HG03095 (cell line): ENCODE measurements at regions not wholly inside any gene's neighbourhood (a gene's known extent, or its start where the extent isn't known, plus 50 kb on each side); places are given as distances from the start of the nearest gene placed in this dataset.
"Not testable (repeated sequence)": the region's sequence is repeated elsewhere in the genome, so short reads cannot be mapped to it uniquely, and the experiment has no call there.

Experiments used
- ATAC-seq: cut with Tn5 transposase; IDR thresholded peaks from one replicate; pipeline ENCODE4 v1.9.1; 2021; ENCODE audit warnings: moderate library complexity; ENCODE audit not compliant: unreplicated experiment

GRCh38 chr5:28404363-28405071 lies 1366.1 kb upstream of the CDH9 start:
- ATAC-seq = no peak

GRCh38 chr5:28403846-28404245 lies 1365.5 kb upstream of the CDH9 start:
- no peak for ATAC-seq

DNA sequence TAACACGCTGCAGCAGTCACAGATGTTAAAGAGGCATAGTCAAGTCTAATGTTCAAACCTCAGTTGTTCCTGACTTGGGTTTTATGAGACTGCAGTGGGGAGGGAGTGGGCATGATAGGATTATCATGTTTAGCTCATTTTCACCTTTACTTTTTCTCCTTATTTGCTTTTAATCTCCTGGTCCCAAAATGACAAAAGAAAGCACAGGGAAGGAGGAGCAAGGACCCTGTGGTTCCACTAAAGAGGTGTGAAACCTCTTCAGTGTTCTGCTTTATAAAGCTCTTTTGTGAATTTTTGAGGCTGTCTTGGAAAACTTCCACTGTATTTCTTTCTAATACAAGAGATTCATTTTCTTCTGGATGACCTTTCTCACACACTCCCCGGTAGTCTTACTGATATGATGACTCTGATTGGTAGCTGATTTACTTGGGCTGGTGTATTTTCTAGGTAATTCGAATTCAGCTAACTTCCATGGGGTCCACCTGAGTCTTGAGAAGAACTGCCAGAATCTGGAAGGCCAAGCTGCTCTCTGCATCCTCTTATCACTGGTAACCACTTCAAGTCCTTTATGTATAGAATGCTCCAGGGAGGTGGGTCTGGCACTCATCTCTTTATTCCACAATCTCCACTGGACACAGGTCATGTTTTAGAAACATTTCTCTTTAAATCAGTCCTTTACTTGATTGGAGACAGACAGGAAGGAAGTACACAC lies 1364.4 kb upstream of the CDH9 start:
- ATAC-seq = no peak

DNA sequence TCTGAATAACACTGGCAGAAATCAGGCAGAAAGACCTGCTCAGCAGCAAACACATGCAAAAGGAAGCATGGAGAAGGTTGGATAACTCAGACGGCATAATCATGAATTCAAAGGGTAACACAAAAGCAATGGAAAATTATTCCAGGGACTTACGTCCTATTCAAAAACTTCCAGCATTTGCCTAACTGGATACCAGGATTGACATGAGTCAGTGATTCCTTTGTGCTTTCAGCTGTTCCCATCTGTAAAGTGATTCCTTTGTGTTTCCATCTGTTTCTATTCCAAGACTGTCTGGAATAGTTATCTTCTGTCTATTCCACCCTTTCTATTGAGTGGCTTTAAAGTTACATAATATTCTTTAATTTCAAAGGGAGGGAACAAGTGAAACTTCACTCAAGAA lies 1361.7 kb upstream of the CDH9 start:
- no peak for ATAC-seq

GRCh38 chr5:28399211-28399610 lies 1360.8 kb upstream of the CDH9 start:
- ATAC-seq = no peak

DNA sequence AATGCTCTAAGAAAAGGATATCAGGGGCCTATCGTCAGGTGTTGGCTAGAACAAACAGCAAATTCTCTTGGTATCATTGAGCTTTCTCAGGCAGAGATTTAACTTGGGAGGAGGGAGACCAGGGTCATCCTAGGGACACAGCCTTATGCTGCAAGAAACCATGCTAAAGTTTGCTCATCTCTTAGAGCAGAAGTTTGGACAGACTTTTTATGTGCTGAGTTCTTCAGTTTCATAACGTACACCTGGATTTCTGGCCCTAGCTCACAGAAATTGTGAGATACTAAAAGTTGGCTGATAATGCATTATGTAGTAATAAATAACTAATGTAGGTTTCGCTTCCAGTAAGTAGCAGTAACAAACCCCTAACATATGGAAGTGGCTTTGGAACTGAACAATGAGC lies 1359.8 kb upstream of the CDH9 start:
- no peak for ATAC-seq

- no peak for ATAC-seq
These were observed 1359.1 kb upstream of the CDH9 start for GRCh38 chr5:28397502-28397941.

DNA sequence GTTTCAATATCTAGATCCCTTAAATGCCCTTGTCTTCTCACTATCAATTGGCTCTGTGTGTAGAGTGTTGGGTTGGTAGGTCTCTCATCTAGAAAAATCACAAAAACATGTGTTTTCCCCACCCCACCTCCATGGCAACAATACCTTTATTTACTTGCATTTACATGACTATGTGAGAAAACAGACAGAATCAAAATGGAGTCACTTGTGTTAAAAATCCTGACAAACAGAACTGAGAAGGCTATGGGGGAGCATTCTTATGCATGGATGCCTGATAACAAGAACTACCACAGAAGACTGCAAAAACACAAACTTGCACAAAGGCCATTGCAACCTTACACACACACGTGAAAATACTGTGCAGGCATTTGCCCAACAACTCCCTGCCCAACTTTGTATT lies 1352.9 kb upstream of the CDH9 start:
- ATAC-seq = no peak

DNA sequence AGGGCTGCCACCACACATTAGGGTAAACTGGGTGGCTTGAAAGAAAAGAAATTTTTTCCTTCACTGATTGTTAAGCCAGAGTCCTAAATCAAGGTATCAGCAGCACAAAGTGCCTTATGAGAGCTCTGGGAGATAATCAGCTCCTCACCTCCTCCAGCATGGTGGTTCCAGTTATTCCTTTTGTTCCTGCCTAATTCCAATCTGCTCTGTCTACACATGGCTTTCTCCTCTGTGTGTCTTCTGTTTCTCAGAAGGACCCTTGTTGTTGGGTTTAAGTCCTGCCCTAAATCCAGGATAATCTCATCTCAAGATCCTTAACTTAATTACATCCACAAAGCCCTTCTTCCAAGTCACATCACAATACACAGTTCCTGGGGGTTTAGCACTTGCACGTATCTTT lies 1352.0 kb upstream of the CDH9 start:
- ATAC-seq = no peak

GRCh38 chr5:28389727-28390126 lies 1351.3 kb upstream of the CDH9 start:
- not testable (repeated sequence) for ATAC-seq

DNA sequence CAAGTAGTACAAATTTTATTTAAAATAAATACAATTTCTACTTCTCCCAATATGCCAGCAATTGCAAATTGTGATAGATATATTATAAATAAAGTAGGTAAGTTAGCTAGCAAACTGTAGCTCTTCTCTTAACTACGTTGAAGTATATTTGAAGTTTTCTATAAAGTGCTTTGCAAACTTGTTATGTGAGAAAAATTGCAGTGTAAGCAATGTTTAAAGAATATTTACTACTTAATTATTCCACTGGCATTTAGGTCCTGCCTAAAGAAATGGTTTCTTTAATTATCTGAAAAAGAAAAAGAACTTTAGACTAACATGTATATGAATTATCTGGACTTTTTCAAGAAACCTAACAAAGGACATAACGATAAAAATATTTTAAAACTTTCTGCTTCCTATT lies 1350.0 kb upstream of the CDH9 start:
- no peak for ATAC-seq

- ATAC-seq = no peak
These were observed 1348.3 kb upstream of the CDH9 start for GRCh38 chr5:28386712-28387111.

GRCh38 chr5:28380167-28380566 lies 1341.8 kb upstream of the CDH9 start:
- no peak for ATAC-seq

DNA sequence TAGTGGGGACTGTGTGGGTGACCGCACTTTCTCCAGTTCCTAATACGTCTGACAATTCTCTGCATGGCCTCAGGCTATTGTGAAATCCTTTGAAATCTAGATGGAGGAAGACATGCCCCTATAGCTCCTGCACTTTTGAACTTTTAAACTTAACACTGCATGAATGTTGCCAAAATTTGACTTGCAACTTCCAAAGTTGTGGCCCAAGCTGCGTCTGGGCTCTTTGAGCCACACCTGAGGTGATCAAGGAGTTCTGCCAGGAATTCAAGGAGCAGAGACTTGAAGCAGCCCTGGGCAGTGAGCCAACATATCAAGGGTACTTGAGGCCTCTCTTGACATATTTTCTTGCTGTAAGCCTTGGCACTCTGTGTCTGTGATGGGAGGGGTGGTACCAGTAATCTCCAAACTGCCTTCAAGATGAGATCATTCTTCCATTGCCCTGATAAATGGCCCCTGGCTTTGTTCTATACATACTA lies 1336.1 kb upstream of the CDH9 start:
- no peak for ATAC-seq

DNA sequence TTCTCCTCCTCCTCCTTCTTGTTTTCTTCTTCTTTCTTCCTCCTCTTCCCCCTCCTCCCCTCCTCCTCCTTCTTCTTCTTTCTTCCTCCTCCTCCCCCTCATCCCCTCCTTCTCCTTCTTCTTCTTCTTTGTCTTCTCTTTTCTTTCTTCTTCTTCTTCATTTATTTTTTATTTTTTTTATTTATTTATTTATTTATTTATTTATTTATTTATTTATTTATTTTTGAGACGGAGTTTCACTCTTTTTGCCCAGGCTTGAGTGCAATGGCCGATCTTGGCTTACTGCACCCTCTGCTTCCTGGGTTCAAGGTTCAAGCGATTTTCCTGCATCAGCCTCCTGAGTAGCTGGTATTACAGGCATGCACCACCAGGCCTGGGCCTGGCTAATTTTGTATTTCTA lies 1332.5 kb upstream of the CDH9 start:
- no peak for ATAC-seq

DNA sequence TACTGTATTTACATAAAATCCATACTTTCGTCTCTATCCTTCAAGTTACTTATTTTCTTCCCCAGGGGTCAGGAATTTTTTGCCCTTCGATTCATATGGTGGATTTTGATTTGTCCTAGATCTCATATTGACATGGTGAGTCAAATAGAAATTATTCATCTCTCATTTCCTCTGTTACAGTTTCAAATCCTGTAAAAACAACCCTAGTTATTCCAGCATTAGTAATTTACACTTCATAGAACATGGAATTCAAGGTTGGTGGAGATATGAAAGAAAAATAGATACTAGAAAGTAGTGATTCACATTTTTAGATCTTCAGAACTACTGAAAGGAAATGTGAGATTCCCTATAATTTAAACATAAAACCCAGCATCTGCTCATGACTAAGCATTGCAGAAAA lies 1331.0 kb upstream of the CDH9 start:
- no peak for ATAC-seq

GRCh38 chr5:28355831-28356230 lies 1317.4 kb upstream of the CDH9 start:
- ATAC-seq = no peak

GRCh38 chr5:28346696-28347095 lies 1308.3 kb upstream of the CDH9 start:
- no peak for ATAC-seq

DNA sequence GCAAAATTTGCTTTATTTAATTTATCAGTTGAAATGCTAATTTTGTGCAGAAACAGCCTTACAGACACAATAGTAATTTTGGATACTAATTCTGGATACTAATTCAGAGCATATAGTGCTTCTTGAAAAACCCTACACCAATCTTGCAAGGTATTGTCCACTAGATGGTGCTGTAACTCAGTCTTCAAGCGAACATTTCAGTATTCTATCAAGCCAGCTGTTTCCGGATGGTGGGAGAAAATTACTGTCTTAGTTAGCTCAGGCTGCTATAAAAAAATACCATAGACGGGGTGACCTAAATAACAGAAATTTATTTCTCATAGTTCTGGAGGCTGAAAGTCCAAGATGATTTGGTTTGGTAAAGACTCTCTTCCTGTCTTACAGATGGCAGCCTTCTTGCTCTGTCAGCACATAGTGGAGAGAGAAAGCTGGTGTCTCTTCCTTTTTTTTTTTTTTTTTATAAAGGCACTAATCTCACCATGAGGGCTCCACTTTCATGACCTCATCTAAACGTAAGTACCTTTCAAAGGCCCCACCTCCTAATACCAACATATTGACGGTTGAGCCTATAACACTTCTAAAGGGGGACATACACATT lies 1306.5 kb upstream of the CDH9 start:
- ATAC-seq = no peak

- ATAC-seq = no peak
These were observed 1290.8 kb upstream of the CDH9 start for GRCh38 chr5:28329176-28329575.

- no peak for ATAC-seq
These were observed 1290.3 kb upstream of the CDH9 start for GRCh38 chr5:28328681-28329080.

DNA sequence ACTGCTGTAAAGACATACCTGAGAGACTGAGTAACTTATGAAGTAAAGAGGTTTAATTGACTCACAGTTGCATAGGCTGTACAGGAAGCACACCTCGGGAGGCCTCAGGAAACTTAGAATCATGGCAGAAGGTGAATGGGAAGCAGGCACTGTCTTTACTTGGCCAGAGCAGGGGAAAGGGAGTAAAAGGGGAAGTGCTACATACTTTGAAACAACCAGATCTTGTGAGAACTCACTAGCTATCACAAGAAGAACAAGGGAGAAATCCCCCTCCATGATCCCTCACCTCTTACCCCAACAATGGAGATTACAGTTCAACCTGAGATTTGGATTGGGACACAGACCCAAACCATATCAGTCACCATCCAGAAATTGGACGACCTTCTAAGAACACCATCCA lies 1285.8 kb upstream of the CDH9 start:
- ATAC-seq = no peak
